ENCODE measurements at regions not wholly inside any gene's neighbourhood (a gene's known extent, or its start where the extent isn't known, plus 50 kb on each side); places are given as distances from the start of the nearest gene placed in this dataset.

- TF ChIP-seq CTCF (IDR thresholded peaks at IDR 0.05): no peak
- no peak for TF ChIP-seq POLR2A (IDR thresholded peaks at IDR 0.05)
- H3K36me3 ChIP-seq (replicated peaks in 1 of 2; ENCODE audit: insufficient read depth in 1 of 2, low read depth in 2 of 2): no peaks in the 10 kb centered on the region
- H3K9me3 ChIP-seq: no peaks in the 10 kb centered on the region
- 77 to 91% methylated on average over 3 of the region's 3 CpGs for WGBS, 2 donors
- ATAC-seq: no peak
- H3K4me3 ChIP-seq: no peak overlapping the region
- no peak for DNase-seq
- no peak overlapping the region for H3K27ac ChIP-seq
- intact Hi-C loops (cut with DNase I): no loop called here
- no peaks in the 10 kb centered on the region for H3K27me3 ChIP-seq
- no peaks in the 10 kb centered on the region for H3K4me1 ChIP-seq
Measured at GRCh38 chr18:6590326-6590725, 139.2 kb upstream of the ARHGAP28 start.

DNA sequence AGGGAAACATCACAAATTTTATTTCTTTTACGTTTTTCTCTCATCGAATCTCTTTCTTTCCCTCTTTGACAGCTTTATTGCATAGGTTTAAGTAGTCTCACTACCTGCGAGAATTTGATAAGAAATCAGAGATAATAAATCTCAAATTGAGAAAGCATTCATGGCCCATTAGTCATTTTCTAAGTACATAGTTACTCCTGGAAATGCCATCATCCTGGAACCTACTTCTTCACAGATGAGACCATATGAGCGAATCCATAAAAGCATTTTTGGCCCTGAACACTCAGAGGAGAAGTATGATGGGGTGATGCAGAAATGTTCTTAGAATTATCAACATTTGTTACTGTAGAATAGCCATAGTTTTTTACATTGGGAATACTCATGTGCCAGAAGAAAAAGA, 138.0 kb upstream of the ARHGAP28 start:
- no peaks in the 10 kb centered on the region for H3K4me1 ChIP-seq
- no peak overlapping the region for H3K4me3 ChIP-seq
- H3K9me3 ChIP-seq: no peaks in the 10 kb centered on the region
- DNase-seq: no peak
- no peaks in the 10 kb centered on the region for H3K27me3 ChIP-seq
- H3K36me3 ChIP-seq (replicated peaks in 1 of 2; ENCODE audit: insufficient read depth in 1 of 2, low read depth in 2 of 2): no peaks in the 10 kb centered on the region
- TF ChIP-seq POLR2A (IDR thresholded peaks at IDR 0.05) (no peak), CTCF (IDR thresholded peaks at IDR 0.05) (no peak)
- H3K27ac ChIP-seq: no peak overlapping the region
- no peak for ATAC-seq
- intact Hi-C loops (cut with DNase I): no loop called here
- WGBS, 2 donors: 79 to 83% methylated on average over 4 of the region's 4 CpGs

GRCh38 chr18:6592522-6592921, 137.0 kb upstream of the ARHGAP28 start:
- Histone ChIP-seq H3K36me3 (replicated peaks in 1 of 2; ENCODE audit: insufficient read depth in 1 of 2, low read depth in 2 of 2) (no peaks in the 10 kb centered on the region), H3K4me3 (no peak overlapping the region), H3K27ac (no peak overlapping the region), H3K27me3 (no peaks in the 10 kb centered on the region), H3K4me1 (no peaks in the 10 kb centered on the region), H3K9me3 (no peaks in the 10 kb centered on the region)
- TF ChIP-seq CTCF (IDR thresholded peaks at IDR 0.05): no peak
- no peak for TF ChIP-seq POLR2A (IDR thresholded peaks at IDR 0.05)
- intact Hi-C loops (cut with DNase I): no loop called here
- ATAC-seq: no peak
- DNase-seq: no peak
- 93 to 94% methylated on average over 2 of the region's 2 CpGs for WGBS, 2 donors

DNA sequence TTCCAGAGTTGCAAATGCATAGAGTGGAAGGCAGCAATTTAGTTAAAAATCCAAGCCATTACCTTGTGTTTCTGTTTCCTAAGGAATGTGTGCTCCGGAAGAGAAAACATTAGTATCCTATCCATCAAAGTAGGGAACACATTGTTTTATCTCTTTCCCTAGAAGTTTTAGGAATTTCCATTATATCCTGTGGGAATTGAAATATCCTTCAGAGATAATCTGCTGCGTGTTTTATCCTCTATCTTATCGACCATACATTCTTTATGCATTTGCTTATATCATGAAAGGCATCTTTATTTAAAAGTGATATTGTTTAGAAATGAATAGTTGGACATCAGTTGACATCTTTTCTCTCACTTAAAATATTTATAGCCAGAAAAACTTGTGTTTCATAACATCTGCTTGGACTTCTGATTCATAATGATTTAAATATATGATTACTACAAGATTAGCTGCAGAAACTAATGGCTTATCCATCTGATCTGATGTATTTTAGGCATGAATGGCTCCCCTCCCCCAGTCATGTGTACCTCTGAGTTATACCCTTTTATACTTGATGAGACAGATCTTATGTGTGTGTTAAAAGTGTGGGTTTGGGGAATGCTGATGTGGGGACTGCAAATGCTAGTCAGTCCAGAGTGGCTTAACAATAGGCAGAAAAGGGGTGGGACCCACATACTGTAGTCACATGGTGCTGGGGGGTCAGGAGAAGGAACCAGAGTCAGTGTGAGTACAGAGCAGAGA, 136.2 kb upstream of the ARHGAP28 start:
- no peak for DNase-seq
- H3K27ac ChIP-seq: no peak overlapping the region
- no peak for ATAC-seq
- no peaks in the 10 kb centered on the region for H3K27me3 ChIP-seq
- no peaks in the 10 kb centered on the region for H3K9me3 ChIP-seq
- no peak for TF ChIP-seq POLR2A (IDR thresholded peaks at IDR 0.05)
- TF ChIP-seq CTCF (IDR thresholded peaks at IDR 0.05): no peak
- WGBS, 2 donors: 32 to 35% methylated on average over 3 of the region's 3 CpGs
- intact Hi-C loops (cut with DNase I): no loop called here
- H3K4me1 ChIP-seq: no peaks in the 10 kb centered on the region
- H3K4me3 ChIP-seq: no peak overlapping the region
- H3K36me3 ChIP-seq (replicated peaks in 1 of 2; ENCODE audit: insufficient read depth in 1 of 2, low read depth in 2 of 2): no peaks in the 10 kb centered on the region

DNA sequence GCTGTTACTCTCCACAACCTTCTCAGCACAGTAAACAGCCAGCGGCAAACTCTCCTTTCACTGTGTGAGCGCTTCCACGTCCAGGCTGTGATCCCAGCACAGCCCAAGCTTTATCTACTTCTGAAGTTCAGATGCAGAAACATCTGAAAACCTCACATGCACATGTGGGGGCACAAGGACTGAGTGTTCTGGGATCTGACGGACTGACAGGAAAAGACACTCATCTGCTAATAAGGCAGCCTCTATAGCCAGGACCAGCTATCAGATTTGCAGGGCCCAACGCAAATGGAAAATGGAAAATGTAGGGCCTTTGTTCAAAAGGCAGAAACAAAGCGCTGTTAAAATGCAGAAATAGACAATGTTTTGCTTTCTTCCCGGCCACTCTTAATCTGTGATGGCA, 133.8 kb upstream of the ARHGAP28 start:
- DNase-seq (no peak), ATAC-seq (no peak)
- intact Hi-C loops (cut with DNase I): no loop called here
- Histone ChIP-seq H3K9me3 (no peaks in the 10 kb centered on the region), H3K4me3 (no peak overlapping the region), H3K27me3 (no peaks in the 10 kb centered on the region), H3K27ac (no peak overlapping the region), H3K4me1 (no peaks in the 10 kb centered on the region), H3K36me3 (replicated peaks in 1 of 2; ENCODE audit: insufficient read depth in 1 of 2, low read depth in 2 of 2) (no peaks in the 10 kb centered on the region)
- TF ChIP-seq POLR2A (IDR thresholded peaks at IDR 0.05) (no peak), CTCF (IDR thresholded peaks at IDR 0.05) (no peak)
- WGBS, 2 donors: 90 to 93% methylated on average over 5 to 7 of the region's 7 CpGs
